Activated CD4-positive, alpha-beta T cell treated with anti-CD3 and anti-CD28 coated beads, Interleukin-10, Interleukin-2, amounts not matched to agents 100 ng/mL and 50 ng/mL, durations not matched to agents 16 hours and 8 hours (primary cell): ENCODE measurements at regions not wholly inside any gene's neighbourhood (a gene's known extent, or its start where the extent isn't known, plus 50 kb on each side); places are given as distances from the start of the nearest gene placed in this dataset.

Source experiments
- DNase-seq: peaks from one replicate; pipeline ENCODE4 v3.0.0-alpha.2; 2020

GRCh38 chr6:163725008-163725941, 310.8 kb downstream of the QKI start:
- no peak for DNase-seq

GRCh38 chr6:163724196-163724595, 309.7 kb downstream of the QKI start:
- DNase-seq: no peak

GRCh38 chr6:163723759-163724158, 309.2 kb downstream of the QKI start:
- DNase-seq: no peak

GRCh38 chr6:163721922-163722692, 307.6 kb downstream of the QKI start:
- no peak for DNase-seq

- DNase-seq: no peak
Measured at GRCh38 chr6:163721435-163721834, 306.9 kb downstream of the QKI start.

GRCh38 chr6:163720460-163721235, 306.1 kb downstream of the QKI start:
- DNase-seq: no peak

- no peak for DNase-seq
Measured at GRCh38 chr6:163720005-163720404, 305.5 kb downstream of the QKI start.

- DNase-seq: no peak
Measured at GRCh38 chr6:163719028-163719742, 304.7 kb downstream of the QKI start.

GRCh38 chr6:163718537-163718936, 304.0 kb downstream of the QKI start:
- DNase-seq: no peak

- no peak for DNase-seq
Measured at GRCh38 chr6:163717106-163717764, 302.7 kb downstream of the QKI start.

GRCh38 chr6:163716690-163717089, 302.2 kb downstream of the QKI start:
- no peak for DNase-seq

GRCh38 chr6:163715846-163716245, 301.3 kb downstream of the QKI start:
- DNase-seq: no peak

GRCh38 chr6:163714179-163714578, 299.7 kb downstream of the QKI start:
- no peak for DNase-seq

GRCh38 chr6:163712981-163713380, 298.5 kb downstream of the QKI start:
- no peak for DNase-seq

- DNase-seq: no peak
Measured at GRCh38 chr6:163712566-163712961, 298.0 kb downstream of the QKI start.

GRCh38 chr6:163711615-163712565, 297.4 kb downstream of the QKI start:
- no peak for DNase-seq

- no peak for DNase-seq
Measured at GRCh38 chr6:163710532-163711470, 296.3 kb downstream of the QKI start.

- DNase-seq: no peak
Measured at GRCh38 chr6:163709693-163710092, 295.2 kb downstream of the QKI start.

GRCh38 chr6:163709255-163709654, 294.7 kb downstream of the QKI start:
- no peak for DNase-seq

GRCh38 chr6:163708466-163708865, 293.9 kb downstream of the QKI start:
- no peak for DNase-seq
